SK-N-MC (cell line): ENCODE measurements at regions not wholly inside any gene's neighbourhood (a gene's known extent, or its start where the extent isn't known, plus 50 kb on each side); places are given as distances from the start of the nearest gene placed in this dataset.

Source experiments
- DNase-seq: peaks from one replicate; pipeline ENCODE4 v3.0.0-alpha.2; 2011; ENCODE audit warnings: low read depth, low spot score
- H3K27ac ChIP-seq: fragments of 200-600 bp; sonication (generic); 2 replicates; pipeline ENCODE4 v1.5.1; 2016; ENCODE audit warnings: mixed run types
- H3K36me3 ChIP-seq: fragments of 200-600 bp; sonication (generic); 2 replicates; pipeline ENCODE4 v1.6.1; 2017; ENCODE audit warnings: antibody characterized with exemption, low read length, mixed read lengths; ENCODE audit not compliant: insufficient read depth
- H3K4me3 ChIP-seq: fragments of 200-600 bp; sonication (generic); 2 replicates; pipeline ENCODE4 v1.5.1; 2016
- H3K9ac ChIP-seq: fragments of 200-600 bp; sonication (generic); 2 replicates; pipeline ENCODE4 v1.8.0; 2017; ENCODE audit warnings: mixed run types, mixed read lengths; ENCODE audit not compliant: insufficient read length
- H3K9me3 ChIP-seq: fragments of 200-600 bp; sonication (generic); 2 replicates; pipeline ENCODE4 v1.6.1; 2017; ENCODE audit warnings: low read depth, mild to moderate bottlenecking, antibody characterized with exemption, low read length, moderate library complexity, mixed read lengths
- EZH2 ChIP-seq: fragments of 200-600 bp; sonication (generic); IDR thresholded peaks from one replicate; pipeline ENCODE4 v1.6.1; 2017; ENCODE audit warnings: antibody characterized with exemption
- FOXP2 ChIP-seq: optimal IDR thresholded peaks from 2 replicates; pipeline ENCODE3; 2011; ENCODE audit warnings: mild to moderate bottlenecking, moderate library complexity; ENCODE audit not compliant: insufficient read depth; ENCODE audit errors: extremely low read length, control extremely low read depth
- POLR2AphosphoS5 ChIP-seq: IDR thresholded peaks from 2 replicates; pipeline ENCODE4 v1.6.1; 2012; ENCODE audit warnings: mild to moderate bottlenecking, low read depth, low read length, borderline replicate concordance

DNA sequence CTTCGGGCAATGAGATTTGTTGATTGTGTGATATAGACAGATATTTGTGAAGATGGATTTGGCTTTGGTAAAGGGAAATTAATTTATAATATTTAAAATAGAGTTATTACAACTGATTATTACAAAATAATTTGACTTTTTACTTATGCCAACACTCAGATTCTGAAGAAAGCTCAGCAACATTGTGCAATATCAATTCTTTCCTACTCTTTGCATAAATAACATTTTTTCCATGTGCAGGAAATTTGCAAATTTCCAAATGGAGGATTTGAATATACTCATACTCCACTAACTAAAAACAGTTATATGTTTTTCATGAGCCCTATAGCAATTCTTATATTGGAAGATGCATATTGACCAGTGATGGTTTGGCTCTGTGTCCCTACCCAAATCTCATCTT, 676.4 kb upstream of the ADAMTS5 start:
- Histone ChIP-seq H3K9ac (no peak overlapping the region), H3K4me3 (no peak overlapping the region), H3K36me3 (no peaks in the 10 kb centered on the region), H3K27ac (no peak overlapping the region), H3K9me3 (no peaks in the 10 kb centered on the region)
- TF ChIP-seq EZH2 (no peak), POLR2AphosphoS5 (no peak), FOXP2 (no peak)
- DNase-seq, result no peak

DNA sequence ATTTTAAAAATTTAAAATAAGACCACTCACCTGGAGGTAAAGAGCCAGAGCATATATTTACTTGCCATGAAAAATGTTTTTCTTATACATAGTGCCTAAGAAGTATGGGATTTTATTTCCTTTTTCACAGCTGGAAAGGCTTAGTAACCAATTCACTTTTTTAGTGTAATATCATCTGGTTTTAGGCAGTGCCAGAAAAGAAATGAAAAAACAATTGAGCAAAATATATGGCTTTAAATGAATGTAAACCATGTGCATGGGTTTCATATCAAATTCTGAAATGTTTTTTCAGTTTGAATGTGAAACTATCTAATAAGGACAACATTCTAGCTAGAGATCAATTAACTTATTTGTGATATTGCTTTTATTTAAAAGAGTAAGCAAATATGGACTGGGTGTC, 672.4 kb upstream of the ADAMTS5 start:
- H3K9me3 ChIP-seq, result no peaks in the 10 kb centered on the region
- H3K36me3 ChIP-seq, result no peaks in the 10 kb centered on the region
- H3K4me3 ChIP-seq, result no peak overlapping the region
- no peak for DNase-seq
- no peak overlapping the region for H3K27ac ChIP-seq
- no peak overlapping the region for H3K9ac ChIP-seq
- TF ChIP-seq POLR2AphosphoS5, result no peak
- no peak for TF ChIP-seq FOXP2
- TF ChIP-seq EZH2, result no peak

DNA sequence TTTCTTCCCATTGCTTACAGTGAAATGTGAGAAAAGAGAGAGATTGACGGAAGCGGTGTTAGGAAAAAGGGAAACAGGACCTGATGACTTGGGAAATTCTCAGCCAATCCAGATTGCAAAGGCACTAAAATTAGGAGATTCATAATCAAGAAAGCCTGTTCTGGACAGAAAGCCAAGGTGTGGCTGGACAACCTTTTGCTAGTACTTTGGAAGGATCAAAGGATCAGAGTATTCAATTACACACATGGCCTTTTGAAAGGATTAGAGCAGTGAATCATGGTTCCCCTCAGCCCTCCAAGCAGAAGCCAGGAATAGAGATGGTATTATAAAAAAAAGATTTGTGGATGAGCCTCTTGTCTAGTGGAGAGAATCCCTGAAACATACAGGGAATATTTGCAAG, 669.8 kb upstream of the ADAMTS5 start:
- DNase-seq, result no peak
- no peak overlapping the region for H3K4me3 ChIP-seq
- H3K27ac ChIP-seq, result no peak overlapping the region
- no peak for TF ChIP-seq POLR2AphosphoS5
- TF ChIP-seq FOXP2, result no peak
- no peak for TF ChIP-seq EZH2
- no peaks in the 10 kb centered on the region for H3K36me3 ChIP-seq
- H3K9ac ChIP-seq, result no peak overlapping the region
- no peaks in the 10 kb centered on the region for H3K9me3 ChIP-seq

DNA sequence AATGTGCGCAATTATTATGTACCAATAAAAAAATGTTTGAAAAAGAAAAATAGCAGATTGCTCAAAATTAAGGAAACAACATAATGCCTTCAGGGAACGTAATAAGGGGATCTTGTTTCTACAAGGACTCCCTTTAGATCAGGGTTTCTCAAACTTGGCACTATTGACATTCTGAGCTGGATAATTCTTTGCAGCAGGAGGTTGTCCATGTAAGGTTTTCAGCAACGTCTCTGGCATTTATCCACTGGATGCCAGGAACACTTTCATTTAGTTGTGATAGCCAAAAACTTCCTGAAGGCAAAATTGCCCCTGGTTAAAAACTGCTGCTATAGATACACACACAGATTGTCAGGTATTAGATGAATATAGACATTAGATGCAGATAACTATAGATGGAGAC, 666.7 kb upstream of the ADAMTS5 start:
- no peaks in the 10 kb centered on the region for H3K36me3 ChIP-seq
- H3K9me3 ChIP-seq, result no peaks in the 10 kb centered on the region
- no peak overlapping the region for H3K4me3 ChIP-seq
- H3K27ac ChIP-seq, result no peak overlapping the region
- no peak for TF ChIP-seq FOXP2
- TF ChIP-seq EZH2, result no peak
- TF ChIP-seq POLR2AphosphoS5, result no peak
- H3K9ac ChIP-seq, result no peak overlapping the region
- DNase-seq, result no peak

DNA sequence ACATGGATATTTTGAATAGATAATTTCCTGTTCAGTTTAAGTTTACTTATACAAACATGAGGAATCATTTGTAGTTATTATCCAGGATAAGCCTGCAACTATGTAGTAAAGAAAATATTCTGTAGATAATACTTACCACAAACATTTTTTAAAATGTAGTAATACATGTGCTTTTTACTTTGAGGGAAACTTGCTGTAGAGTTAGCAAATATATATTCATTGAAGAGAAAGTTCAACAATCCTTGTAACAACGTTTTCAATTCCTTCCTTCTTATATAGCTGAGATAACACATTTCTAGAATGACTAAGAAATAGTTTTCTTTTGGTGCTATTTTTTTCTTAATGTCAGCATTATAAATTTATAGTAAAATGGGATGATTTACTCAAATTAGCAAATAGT, 664.6 kb upstream of the ADAMTS5 start:
- Histone ChIP-seq H3K9me3 (no peaks in the 10 kb centered on the region), H3K9ac (no peak overlapping the region), H3K4me3 (no peak overlapping the region), H3K36me3 (no peaks in the 10 kb centered on the region), H3K27ac (no peak overlapping the region)
- TF ChIP-seq EZH2 (no peak), POLR2AphosphoS5 (no peak), FOXP2 (no peak)
- no peak for DNase-seq

DNA sequence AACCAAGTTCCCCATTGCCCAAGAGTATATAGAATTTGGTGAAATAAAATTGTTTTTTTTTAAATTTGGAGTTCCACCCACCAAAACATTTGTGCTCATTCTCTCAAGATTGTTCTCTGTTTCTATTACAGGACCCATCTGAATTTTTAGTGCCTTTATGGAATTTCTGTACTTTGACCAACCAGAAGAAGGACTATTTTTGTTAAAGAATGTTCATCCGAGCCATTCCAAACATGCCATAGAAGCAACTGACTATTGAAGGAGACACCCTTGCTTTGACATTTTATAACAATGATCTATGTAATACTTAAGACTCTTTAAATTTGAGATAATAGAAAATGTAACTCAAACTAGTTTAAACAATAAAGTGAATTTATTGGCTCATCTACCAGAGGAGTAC, 655.7 kb upstream of the ADAMTS5 start:
- Histone ChIP-seq H3K4me3 (no peak overlapping the region), H3K27ac (no peak overlapping the region), H3K36me3 (no peaks in the 10 kb centered on the region), H3K9ac (no peak overlapping the region), H3K9me3 (no peaks in the 10 kb centered on the region)
- DNase-seq, result no peak
- TF ChIP-seq FOXP2 (no peak), EZH2 (no peak), POLR2AphosphoS5 (no peak)

DNA sequence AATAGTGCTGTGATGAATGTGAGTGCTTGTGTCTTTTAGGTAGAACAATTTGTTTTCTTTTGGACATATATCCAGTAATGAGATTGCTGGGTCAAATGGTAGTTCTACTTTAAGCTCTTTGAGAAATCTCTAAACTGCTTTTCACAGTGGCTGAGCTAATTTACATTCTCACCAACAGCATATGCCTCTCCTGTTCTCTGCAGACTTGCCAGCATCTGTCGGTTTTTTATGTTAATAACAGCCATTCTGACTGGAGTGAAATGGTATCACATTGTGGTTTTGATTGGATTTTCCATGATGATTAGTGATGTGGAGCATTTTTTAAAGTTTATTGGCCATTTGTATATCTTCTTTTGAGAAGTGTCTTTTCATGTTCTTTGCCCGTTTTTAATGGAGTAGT, 647.3 kb upstream of the ADAMTS5 start:
- no peak for TF ChIP-seq FOXP2
- TF ChIP-seq POLR2AphosphoS5, result no peak
- no peak for TF ChIP-seq EZH2
- H3K4me3 ChIP-seq, result no peak overlapping the region
- H3K9ac ChIP-seq, result no peak overlapping the region

DNA sequence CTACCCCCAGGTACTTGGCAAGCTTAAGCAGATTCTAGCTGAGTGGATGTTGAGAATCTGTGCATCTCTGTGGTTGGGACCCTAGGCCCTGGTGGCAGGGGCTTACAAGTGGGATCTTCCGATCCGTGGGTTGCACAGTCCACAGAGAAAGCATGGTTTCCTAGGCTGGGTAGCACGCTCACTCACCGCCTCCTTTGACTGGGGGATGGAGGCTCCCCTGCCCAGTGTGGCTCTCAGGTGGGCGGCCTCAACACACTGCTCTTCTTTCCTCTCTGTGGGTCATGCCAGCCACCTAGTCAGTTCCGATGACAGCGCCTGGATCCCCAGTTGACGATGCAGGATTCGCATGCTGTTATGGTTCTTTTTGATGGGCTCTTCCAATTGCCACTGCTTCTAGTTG, 639.5 kb upstream of the ADAMTS5 start:
- Histone ChIP-seq H3K36me3 (no peaks in the 10 kb centered on the region), H3K4me3 (no peak overlapping the region), H3K9me3 (no peaks in the 10 kb centered on the region), H3K27ac (no peak overlapping the region), H3K9ac (no peak overlapping the region)
- no peak for DNase-seq
- TF ChIP-seq EZH2, result no peak
- no peak for TF ChIP-seq FOXP2
- TF ChIP-seq POLR2AphosphoS5, result no peak

More for the DNA sequence above, 647.3 kb upstream of the ADAMTS5 start:
- Histone ChIP-seq H3K36me3 (no peaks in the 10 kb centered on the region), H3K9me3 (no peaks in the 10 kb centered on the region), H3K27ac (no peak overlapping the region)
- no peak for DNase-seq

DNA sequence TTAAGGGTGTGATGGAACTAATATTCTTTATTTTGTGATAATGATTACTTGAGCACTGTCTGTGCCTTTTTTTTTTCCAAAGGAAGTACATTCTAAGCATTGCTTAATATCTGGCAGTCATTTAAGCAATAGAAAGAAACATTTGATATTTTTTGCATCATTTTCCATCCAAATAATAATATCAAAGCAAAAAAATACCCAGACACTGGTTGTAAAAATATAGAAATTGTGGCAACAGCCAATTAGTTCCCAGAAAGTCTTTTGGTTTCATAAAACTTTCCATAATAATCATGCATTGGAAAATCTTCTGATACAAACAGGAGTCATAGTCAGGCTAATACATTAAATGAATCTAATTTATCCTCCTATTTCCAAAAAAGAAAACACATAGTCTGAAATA, 629.3 kb upstream of the ADAMTS5 start:
- Histone ChIP-seq H3K9ac (no peak overlapping the region), H3K9me3 (no peaks in the 10 kb centered on the region), H3K4me3 (no peak overlapping the region), H3K36me3 (no peaks in the 10 kb centered on the region), H3K27ac (no peak overlapping the region)
- DNase-seq, result no peak
- TF ChIP-seq POLR2AphosphoS5 (no peak), EZH2 (no peak), FOXP2 (no peak)
